CD14-positive monocyte (primary cell): ENCODE measurements at regions not wholly inside any gene's neighbourhood (a gene's known extent, or its start where the extent isn't known, plus 50 kb on each side); places are given as distances from the start of the nearest gene placed in this dataset.

Source experiments
- DNase-seq, 3 donors: peaks; one replicate each; pipeline ENCODE4 v3.0.0-alpha.2; 2011 to 2022
- H2AFZ ChIP-seq: 2 replicates; pipeline ENCODE4 v1.6.0; 2012; ENCODE audit warnings: mild to moderate bottlenecking, low read depth, low read length, inconsistent platforms; ENCODE audit not compliant: insufficient read depth, poor library complexity, severe bottlenecking
- H3K27ac ChIP-seq, 2 donors: 1 replicate in 1 of 2; 2 replicates in 1 of 2; pipeline ENCODE4 v1.5.1; 2012 to 2013; ENCODE audit warnings: low read length in 2 of 2, control low read depth in 1 of 2, inconsistent platforms in 1 of 2, low read depth in 1 of 2, mild to moderate bottlenecking in 1 of 2
- H3K27me3 ChIP-seq, 2 donors: one replicate each; pipeline versions ENCODE4 v1.6.0 to v1.6.1; 2011 to 2013; ENCODE audit warnings: low read length in 2 of 2; ENCODE audit not compliant: control insufficient read depth in 2 of 2, insufficient read depth in 2 of 2
- H3K36me3 ChIP-seq, 2 donors: replicated peaks in 1 of 2; 1 replicate in 1 of 2; 2 replicates in 1 of 2; pipeline versions ENCODE4 v1.5.1 to v1.6.1; 2012 to 2013; ENCODE audit warnings: low read length in 2 of 2, control low read depth in 1 of 2, inconsistent platforms in 1 of 2, mild to moderate bottlenecking in 1 of 2; ENCODE audit not compliant: insufficient read depth in 2 of 2, control insufficient read depth in 1 of 2
- H3K4me1 ChIP-seq, 2 donors: 1 replicate in 1 of 2; 2 replicates in 1 of 2; pipeline versions ENCODE4 v1.5.1 to v1.6.1; 2012 to 2013; ENCODE audit warnings: low read length in 2 of 2, control low read depth in 1 of 2, inconsistent platforms in 1 of 2, mild to moderate bottlenecking in 1 of 2, moderate library complexity in 1 of 2; ENCODE audit not compliant: insufficient read depth in 2 of 2, control insufficient read depth in 1 of 2
- H3K4me2 ChIP-seq: replicated peaks from 2 replicates; pipeline ENCODE3; 2012; ENCODE audit warnings: low read length, moderate library complexity, mild to moderate bottlenecking; ENCODE audit not compliant: poor library complexity, severe bottlenecking; ENCODE audit errors: extremely low read depth
- H3K4me3 ChIP-seq, 3 experiments: fragments of 200-600 bp in 1 of 3; sonication (generic) in 1 of 3; replicated peaks in 1 of 3; 1 replicate in 2 of 3; 2 replicates in 1 of 3; pipeline ENCODE4 v1.5.1; 2011 to 2013; ENCODE audit warnings: low read length in 3 of 3, mild to moderate bottlenecking in 3 of 3, control low read depth in 2 of 3, low read depth in 2 of 3, inconsistent platforms in 1 of 3, moderate library complexity in 1 of 3
- H3K79me2 ChIP-seq: 2 replicates; pipeline ENCODE4 v1.6.0; 2012; ENCODE audit warnings: mild to moderate bottlenecking, control low read depth, inconsistent platforms, low read length, moderate library complexity; ENCODE audit not compliant: insufficient read depth
- H3K9ac ChIP-seq: 2 replicates; pipeline ENCODE4 v1.6.0; 2017; ENCODE audit warnings: low read length, mild to moderate bottlenecking; ENCODE audit not compliant: insufficient read depth, poor library complexity, severe bottlenecking
- H3K9me3 ChIP-seq, 2 donors: replicated peaks in 1 of 2; 1 replicate in 1 of 2; 2 replicates in 1 of 2; pipeline versions ENCODE4 v1.5.1 to v1.6.1; 2012 to 2013; ENCODE audit warnings: low read length in 2 of 2, control low read depth in 1 of 2; ENCODE audit not compliant: control insufficient read depth in 1 of 2, insufficient read depth in 1 of 2
- H4K20me1 ChIP-seq: 2 replicates; pipeline ENCODE4 v1.6.0; 2012; ENCODE audit warnings: mild to moderate bottlenecking, low read length, control low read depth, moderate library complexity; ENCODE audit not compliant: insufficient read depth
- H3K27ac Mint-ChIP-seq, 7 donors: one replicate each; pipeline ENCODE4 v1.8.0; 2020; ENCODE audit warnings: mild to moderate bottlenecking in 7 of 7, mixed read lengths in 7 of 7, moderate library complexity in 6 of 7, inconsistent platforms in 2 of 7
- H3K27me3 Mint-ChIP-seq, 3 donors: one replicate each; pipeline ENCODE4 v1.8.0; 2021 to 2022; ENCODE audit warnings: low read depth in 3 of 3, mild to moderate bottlenecking in 3 of 3, mixed read lengths in 3 of 3, moderate library complexity in 3 of 3, inconsistent platforms in 1 of 3
- H3K36me3 Mint-ChIP-seq, 2 donors: one replicate each; pipeline ENCODE4 v1.8.0; 2020; ENCODE audit warnings: mixed read lengths in 2 of 2, inconsistent platforms in 1 of 2, mild to moderate bottlenecking in 1 of 2
- H3K4me1 Mint-ChIP-seq: one replicate; pipeline ENCODE4 v1.8.0; 2020; ENCODE audit warnings: mild to moderate bottlenecking, mixed read lengths
- H3K4me3 Mint-ChIP-seq, 2 donors: one replicate each; pipeline ENCODE4 v1.8.0; 2020; ENCODE audit warnings: mild to moderate bottlenecking in 2 of 2, mixed read lengths in 2 of 2, moderate library complexity in 1 of 2
- H3K9me3 Mint-ChIP-seq, 7 donors: one replicate each; pipeline ENCODE4 v1.8.0; 2020 to 2022; ENCODE audit warnings: mixed read lengths in 7 of 7, mild to moderate bottlenecking in 6 of 7, moderate library complexity in 6 of 7, inconsistent platforms in 2 of 7
- intact Hi-C, 2 donors: fragments of 100-400 bp; cut with micrococcal nuclease; formaldehyde crosslinking; loops; one replicate each; pipeline versions ENCODE4 v1.15.0 to v1.15.1; 2023
- TF ChIP-seq, protein P1 (sequence below): fragments of 200-600 bp; IDR thresholded peaks from one replicate; pipeline ENCODE4 v1.8.0; 2022; ENCODE audit warnings: antibody characterized with exemption, mild to moderate bottlenecking

DNA sequence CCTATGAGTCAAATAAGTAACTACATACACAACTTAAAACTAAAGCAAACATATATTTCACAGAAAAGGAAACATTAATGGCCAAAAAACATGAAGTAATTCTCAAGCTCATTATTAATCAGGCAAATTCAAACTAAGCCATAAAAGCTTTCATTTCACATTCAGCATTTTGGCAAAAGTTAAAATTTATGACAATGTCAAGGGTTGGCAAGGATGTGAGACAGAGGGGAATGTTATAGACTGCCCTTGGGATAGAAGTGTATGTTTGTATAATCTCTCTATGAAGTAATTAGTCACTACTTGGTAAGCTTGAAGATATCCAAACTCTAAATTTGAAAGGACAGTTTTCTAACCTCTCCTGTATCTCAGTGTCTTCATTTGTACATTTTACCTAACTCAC, 539.4 kb downstream of the RIT2 start:
- Mint-ChIP-seq H3K27ac (no peak overlapping the region), H3K4me1 (no peaks in the 10 kb centered on the region), H3K4me3 (no peak overlapping the region), H3K9me3 (peaks cover 0 to 2% (median 0%) of the 10 kb centered on the region in 7 donors), H3K36me3 (no peaks in the 10 kb centered on the region), H3K27me3 (peaks cover 1 to 3% (median 1%) of the 10 kb centered on the region in 3 donors)
- H3K27ac ChIP-seq, result no peak overlapping the region
- no peaks in the 10 kb centered on the region for H3K79me2 ChIP-seq
- H3K4me2 ChIP-seq, result no peak overlapping the region
- no peaks in the 10 kb centered on the region for H3K4me1 ChIP-seq
- TF ChIP-seq, protein P1, sequence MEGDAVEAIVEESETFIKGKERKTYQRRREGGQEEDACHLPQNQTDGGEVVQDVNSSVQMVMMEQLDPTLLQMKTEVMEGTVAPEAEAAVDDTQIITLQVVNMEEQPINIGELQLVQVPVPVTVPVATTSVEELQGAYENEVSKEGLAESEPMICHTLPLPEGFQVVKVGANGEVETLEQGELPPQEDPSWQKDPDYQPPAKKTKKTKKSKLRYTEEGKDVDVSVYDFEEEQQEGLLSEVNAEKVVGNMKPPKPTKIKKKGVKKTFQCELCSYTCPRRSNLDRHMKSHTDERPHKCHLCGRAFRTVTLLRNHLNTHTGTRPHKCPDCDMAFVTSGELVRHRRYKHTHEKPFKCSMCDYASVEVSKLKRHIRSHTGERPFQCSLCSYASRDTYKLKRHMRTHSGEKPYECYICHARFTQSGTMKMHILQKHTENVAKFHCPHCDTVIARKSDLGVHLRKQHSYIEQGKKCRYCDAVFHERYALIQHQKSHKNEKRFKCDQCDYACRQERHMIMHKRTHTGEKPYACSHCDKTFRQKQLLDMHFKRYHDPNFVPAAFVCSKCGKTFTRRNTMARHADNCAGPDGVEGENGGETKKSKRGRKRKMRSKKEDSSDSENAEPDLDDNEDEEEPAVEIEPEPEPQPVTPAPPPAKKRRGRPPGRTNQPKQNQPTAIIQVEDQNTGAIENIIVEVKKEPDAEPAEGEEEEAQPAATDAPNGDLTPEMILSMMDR, result no peak
- H3K36me3 ChIP-seq, result no peaks in the 10 kb centered on the region
- H3K9me3 ChIP-seq, result no peaks in the 10 kb centered on the region
- no peak overlapping the region for H3K9ac ChIP-seq
- intact Hi-C loops, result no loop called here
- no peak overlapping the region for H2AFZ ChIP-seq
- H3K4me3 ChIP-seq, result no peak overlapping the region
- no peaks in the 10 kb centered on the region for H4K20me1 ChIP-seq
- H3K27me3 ChIP-seq, result no peaks in the 10 kb centered on the region
- DNase-seq, result no peak

DNA sequence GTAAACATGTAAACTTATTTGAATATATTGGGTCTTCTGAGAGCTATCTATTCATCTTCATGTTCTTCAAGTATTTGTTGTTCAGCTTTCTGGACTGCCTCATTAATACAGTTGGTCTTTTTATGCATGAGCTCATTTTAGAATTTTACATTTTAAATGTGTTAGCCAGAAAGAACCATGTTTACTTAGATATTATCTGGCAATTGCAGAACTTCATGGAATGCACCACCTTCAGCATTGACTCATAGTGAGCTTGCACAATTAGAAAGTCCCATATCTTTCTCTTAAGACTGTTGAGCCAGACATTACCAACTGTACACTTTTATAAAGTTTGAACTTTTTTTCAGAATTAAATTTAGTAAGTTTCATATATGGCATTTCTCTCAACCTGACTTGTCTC, 536.7 kb downstream of the RIT2 start:
- Histone ChIP-seq H4K20me1 (no peaks in the 10 kb centered on the region), H3K9ac (no peak overlapping the region), H3K4me1 (no peaks in the 10 kb centered on the region), H3K79me2 (no peaks in the 10 kb centered on the region), H3K27me3 (no peaks in the 10 kb centered on the region), H3K36me3 (no peaks in the 10 kb centered on the region), H3K9me3 (no peaks in the 10 kb centered on the region), H3K4me3 (no peak overlapping the region), H2AFZ (no peak overlapping the region), H3K4me2 (no peak overlapping the region), H3K27ac (no peak overlapping the region)
- intact Hi-C loops, result no loop called here
- Mint-ChIP-seq H3K4me3 (no peak overlapping the region), H3K27ac (no peak overlapping the region), H3K27me3 (peaks cover 1 to 4% (median 2%) of the 10 kb centered on the region in 3 donors), H3K36me3 (no peaks in the 10 kb centered on the region), H3K9me3 (no peaks in the 10 kb centered on the region), H3K4me1 (no peaks in the 10 kb centered on the region)
- TF ChIP-seq, protein P1, result no peak
- no peak for DNase-seq
